ENCODE measurements at regions not wholly inside any gene's neighbourhood (a gene's known extent, or its start where the extent isn't known, plus 50 kb on each side); places are given as distances from the start of the nearest gene placed in this dataset.
"Not testable (repeated sequence)": the region's sequence is repeated elsewhere in the genome, so short reads cannot be mapped to it uniquely, and the experiment has no call there.

GRCh38 chr4:179378847-179379246, 1936.6 kb upstream of the AGA start:
- intact Hi-C loops (cut with micrococcal nuclease): not testable (repeated sequence)

GRCh38 chr4:179392787-179393186, 1950.5 kb upstream of the AGA start:
- intact Hi-C loops (cut with micrococcal nuclease): no loop called here

- intact Hi-C loops (cut with micrococcal nuclease): no loop called here
These were observed 1956.2 kb upstream of the AGA start for GRCh38 chr4:179398414-179398813.

- intact Hi-C loops (cut with micrococcal nuclease): no loop called here
These were observed 1957.0 kb upstream of the AGA start for GRCh38 chr4:179399054-179399782.

GRCh38 chr4:179415037-179415846, 1973.0 kb upstream of the AGA start:
- intact Hi-C loops (cut with micrococcal nuclease): no loop called here

GRCh38 chr4:179415847-179416223, 1973.6 kb upstream of the AGA start:
- intact Hi-C loops (cut with micrococcal nuclease): no loop called here

GRCh38 chr4:179417357-179417756, 1975.1 kb upstream of the AGA start:
- intact Hi-C loops (cut with micrococcal nuclease): no loop called here

- intact Hi-C loops (cut with micrococcal nuclease): no loop called here
These were observed 1995.7 kb upstream of the AGA start for GRCh38 chr4:179437962-179438361.

- intact Hi-C loops (cut with micrococcal nuclease): no loop called here
These were observed 1999.4 kb upstream of the AGA start for GRCh38 chr4:179441596-179441995.

GRCh38 chr4:179447308-179447707, 2005.1 kb upstream of the AGA start:
- intact Hi-C loops (cut with micrococcal nuclease): no loop called here

GRCh38 chr4:179465131-179465797, 2023.0 kb upstream of the AGA start:
- intact Hi-C loops (cut with micrococcal nuclease): no loop called here

- intact Hi-C loops (cut with micrococcal nuclease): no loop called here
These were observed 2025.6 kb upstream of the AGA start for GRCh38 chr4:179467878-179468277.

- intact Hi-C loops (cut with micrococcal nuclease): no loop called here
These were observed 2029.9 kb upstream of the AGA start for GRCh38 chr4:179472164-179472563.

GRCh38 chr4:179478608-179479007, 2036.4 kb upstream of the AGA start:
- intact Hi-C loops (cut with micrococcal nuclease): no loop called here

GRCh38 chr4:179485781-179486180, 2043.5 kb upstream of the AGA start:
- intact Hi-C loops (cut with micrococcal nuclease): no loop called here

GRCh38 chr4:179486570-179487335, 2044.5 kb upstream of the AGA start:
- intact Hi-C loops (cut with micrococcal nuclease): no loop called here

- intact Hi-C loops (cut with micrococcal nuclease): no loop called here
These were observed 2050.2 kb upstream of the AGA start for GRCh38 chr4:179492260-179493080.

- intact Hi-C loops (cut with micrococcal nuclease): no loop called here
These were observed 2061.7 kb upstream of the AGA start for GRCh38 chr4:179503976-179504375.

GRCh38 chr4:179509489-179509888, 2067.3 kb upstream of the AGA start:
- intact Hi-C loops (cut with micrococcal nuclease): no loop called here

- intact Hi-C loops (cut with micrococcal nuclease): no loop called here
These were observed 2079.7 kb upstream of the AGA start for GRCh38 chr4:179521952-179522351.

GRCh38 chr4:179530958-179531357, 2088.7 kb upstream of the AGA start:
- intact Hi-C loops (cut with micrococcal nuclease): no loop called here
